Upper lobe of left lung (tissue), 4 donors: ENCODE measurements at regions not wholly inside any gene's neighbourhood (a gene's known extent, or its start where the extent isn't known, plus 50 kb on each side); places are given as distances from the start of the nearest gene placed in this dataset.

Experiments used
- EP300 ChIP-seq, 4 donors: sonication (generic); formaldehyde crosslinking; IDR thresholded peaks; one replicate each; pipeline ENCODE4 v1.5.1; 2017; ENCODE audit warnings: antibody characterized with exemption in 4 of 4, control low read depth in 2 of 4
- POLR2A ChIP-seq, 4 donors: fragments of 450-650 bp; IDR thresholded peaks; one replicate each; pipeline ENCODE4 v1.5.1; 2016 to 2017; ENCODE audit warnings: antibody characterized with exemption in 4 of 4, mild to moderate bottlenecking in 2 of 4
- POLR2AphosphoS5 ChIP-seq, 2 donors: sonication (generic); formaldehyde crosslinking; IDR thresholded peaks; one replicate each; pipeline ENCODE4 v1.5.1; 2017; ENCODE audit warnings: antibody characterized with exemption in 2 of 2
- TF ChIP-seq, protein P1 (sequence below), 6 experiments: fragments of 450-650 bp in 4 of 6; fragments of 200-600 bp in 2 of 6; sonication (generic) in 2 of 6; IDR thresholded peaks; one replicate each; pipeline ENCODE4 v1.5.1; 2016 to 2019; ENCODE audit warnings: antibody characterized with exemption in 6 of 6

DNA sequence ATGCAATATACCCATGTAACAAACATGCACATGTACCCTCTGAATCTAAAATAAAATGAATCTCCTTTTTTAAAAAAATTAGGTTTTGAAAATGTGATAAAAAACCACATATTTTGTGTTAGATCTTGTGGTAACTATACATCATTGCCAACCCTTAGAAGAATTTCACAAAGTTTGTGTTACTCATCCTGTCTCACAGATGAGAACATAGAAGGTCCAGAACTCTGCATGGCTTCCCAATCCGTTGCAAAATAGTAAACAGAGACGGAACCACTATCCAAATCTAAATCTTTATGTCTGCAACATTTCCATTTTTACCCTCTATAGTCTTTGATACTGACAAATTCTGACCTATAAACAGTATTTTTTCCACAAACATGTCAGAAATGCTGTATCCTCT lies 759.9 kb downstream of the KCNJ2 start:
- TF ChIP-seq POLR2AphosphoS5 (IDR thresholded peaks at IDR 0.05) (no peak), POLR2A (IDR thresholded peaks at IDR 0.05) (no peak), EP300 (IDR thresholded peaks at IDR 0.05) (no peak)
- TF ChIP-seq, protein P1, sequence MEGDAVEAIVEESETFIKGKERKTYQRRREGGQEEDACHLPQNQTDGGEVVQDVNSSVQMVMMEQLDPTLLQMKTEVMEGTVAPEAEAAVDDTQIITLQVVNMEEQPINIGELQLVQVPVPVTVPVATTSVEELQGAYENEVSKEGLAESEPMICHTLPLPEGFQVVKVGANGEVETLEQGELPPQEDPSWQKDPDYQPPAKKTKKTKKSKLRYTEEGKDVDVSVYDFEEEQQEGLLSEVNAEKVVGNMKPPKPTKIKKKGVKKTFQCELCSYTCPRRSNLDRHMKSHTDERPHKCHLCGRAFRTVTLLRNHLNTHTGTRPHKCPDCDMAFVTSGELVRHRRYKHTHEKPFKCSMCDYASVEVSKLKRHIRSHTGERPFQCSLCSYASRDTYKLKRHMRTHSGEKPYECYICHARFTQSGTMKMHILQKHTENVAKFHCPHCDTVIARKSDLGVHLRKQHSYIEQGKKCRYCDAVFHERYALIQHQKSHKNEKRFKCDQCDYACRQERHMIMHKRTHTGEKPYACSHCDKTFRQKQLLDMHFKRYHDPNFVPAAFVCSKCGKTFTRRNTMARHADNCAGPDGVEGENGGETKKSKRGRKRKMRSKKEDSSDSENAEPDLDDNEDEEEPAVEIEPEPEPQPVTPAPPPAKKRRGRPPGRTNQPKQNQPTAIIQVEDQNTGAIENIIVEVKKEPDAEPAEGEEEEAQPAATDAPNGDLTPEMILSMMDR (IDR thresholded peaks at IDR 0.05) = no peak
